Lung (tissue), 11 donors: ENCODE measurements at regions not wholly inside any gene's neighbourhood (a gene's known extent, or its start where the extent isn't known, plus 50 kb on each side); places are given as distances from the start of the nearest gene placed in this dataset.
A peak's percentile ranks its signal among the peaks of the same experiment; 100 is the strongest.

Experiments used
- ATAC-seq: fragments of 200-7000 bp; cut with Tn5 transposase; one replicate; pipeline ENCODE4 v1.9.1; 2020; ENCODE audit warnings: moderate number of reproducible peaks; ENCODE audit not compliant: insufficient read depth, low FRiP score
- DNase-seq, 3 donors: peaks; one replicate each; pipeline ENCODE4 v3.0.0-alpha.2; 2013 to 2017
- H3K27ac ChIP-seq, 2 donors: one replicate each; pipeline ENCODE4 v1.5.1; 2013; ENCODE audit warnings: mild to moderate bottlenecking in 2 of 2, moderate library complexity in 2 of 2, control low read depth in 1 of 2, inconsistent platforms in 1 of 2, low read depth in 1 of 2, low read length in 1 of 2
- H3K27me3 ChIP-seq, 3 donors: one replicate each; pipeline ENCODE4 v1.5.1; 2013; ENCODE audit warnings: low read length in 2 of 3; ENCODE audit not compliant: control insufficient read depth in 3 of 3, insufficient read depth in 3 of 3
- H3K36me3 ChIP-seq, 4 donors: one replicate each; pipeline ENCODE4 v1.5.1; 2013; ENCODE audit warnings: low read length in 4 of 4, mild to moderate bottlenecking in 1 of 4, moderate library complexity in 1 of 4; ENCODE audit not compliant: control insufficient read depth in 4 of 4, insufficient read depth in 4 of 4
- H3K4me1 ChIP-seq, 5 donors: one replicate each; pipeline ENCODE4 v1.5.1; 2013; ENCODE audit warnings: low read length in 5 of 5, mild to moderate bottlenecking in 2 of 5, moderate library complexity in 1 of 5; ENCODE audit not compliant: control insufficient read depth in 5 of 5, insufficient read depth in 5 of 5
- H3K4me3 ChIP-seq: one replicate; pipeline ENCODE4 v1.5.1; 2013; ENCODE audit warnings: mild to moderate bottlenecking, control low read depth, moderate library complexity
- H3K9ac ChIP-seq, 2 donors: one replicate each; pipeline ENCODE4 v1.5.1; 2013; ENCODE audit warnings: low read length in 2 of 2, control low read depth in 1 of 2; ENCODE audit not compliant: insufficient read depth in 1 of 2
- H3K9me3 ChIP-seq, 4 donors: one replicate each; pipeline ENCODE4 v1.5.1; 2013; ENCODE audit warnings: low read length in 3 of 4, mild to moderate bottlenecking in 1 of 4, moderate library complexity in 1 of 4; ENCODE audit not compliant: control insufficient read depth in 4 of 4, insufficient read depth in 3 of 4
- WGBS, 2 donors: extraction: QIAGEN DNeasy Blood & Tissue Kit; methylation state at CpG; one replicate each; pipeline ENCODE4 v1.1.7; 2013; 5-methylcytosine and 5-hydroxymethylcytosine counted together
- TF ChIP-seq, protein P1 (sequence below): IDR thresholded peaks from 2 replicates; pipeline ENCODE4 v1.5.1; 2012; ENCODE audit warnings: mild to moderate bottlenecking; ENCODE audit errors: control extremely low read depth, extremely low read depth
- donor health status: control.
- donor health status: control.
- donor health status: Bipolar disorder and iron deficiency.
- donor health status: healthy.
- donor health status: DM: yes; HTN: yes; CAD: no.

DNA sequence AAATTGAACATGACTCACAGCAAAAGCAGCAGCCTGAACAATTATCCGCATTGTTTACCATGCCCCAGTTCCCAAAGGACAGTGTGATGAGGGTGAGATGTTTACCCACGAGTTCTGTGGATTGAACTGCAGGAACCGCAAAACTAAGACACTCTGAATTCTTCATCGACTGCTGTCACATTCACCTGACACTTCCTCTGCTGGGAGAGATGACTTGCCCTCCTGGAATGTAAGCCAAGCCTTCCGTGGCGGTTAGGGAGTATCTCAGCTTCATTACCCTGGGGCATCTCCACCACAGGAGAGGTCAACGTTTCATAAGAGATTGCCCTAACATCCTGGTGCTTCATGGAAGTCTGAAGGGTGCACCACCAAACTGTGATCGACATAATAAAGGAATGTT, 374.6 kb upstream of the ADARB2 start:
- no peak overlapping the region for H3K27ac ChIP-seq
- no peaks in the 10 kb centered on the region for H3K36me3 ChIP-seq
- TF ChIP-seq, protein P1, sequence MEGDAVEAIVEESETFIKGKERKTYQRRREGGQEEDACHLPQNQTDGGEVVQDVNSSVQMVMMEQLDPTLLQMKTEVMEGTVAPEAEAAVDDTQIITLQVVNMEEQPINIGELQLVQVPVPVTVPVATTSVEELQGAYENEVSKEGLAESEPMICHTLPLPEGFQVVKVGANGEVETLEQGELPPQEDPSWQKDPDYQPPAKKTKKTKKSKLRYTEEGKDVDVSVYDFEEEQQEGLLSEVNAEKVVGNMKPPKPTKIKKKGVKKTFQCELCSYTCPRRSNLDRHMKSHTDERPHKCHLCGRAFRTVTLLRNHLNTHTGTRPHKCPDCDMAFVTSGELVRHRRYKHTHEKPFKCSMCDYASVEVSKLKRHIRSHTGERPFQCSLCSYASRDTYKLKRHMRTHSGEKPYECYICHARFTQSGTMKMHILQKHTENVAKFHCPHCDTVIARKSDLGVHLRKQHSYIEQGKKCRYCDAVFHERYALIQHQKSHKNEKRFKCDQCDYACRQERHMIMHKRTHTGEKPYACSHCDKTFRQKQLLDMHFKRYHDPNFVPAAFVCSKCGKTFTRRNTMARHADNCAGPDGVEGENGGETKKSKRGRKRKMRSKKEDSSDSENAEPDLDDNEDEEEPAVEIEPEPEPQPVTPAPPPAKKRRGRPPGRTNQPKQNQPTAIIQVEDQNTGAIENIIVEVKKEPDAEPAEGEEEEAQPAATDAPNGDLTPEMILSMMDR: no peak
- H3K4me3 ChIP-seq: no peak overlapping the region
- no peaks in the 10 kb centered on the region for H3K4me1 ChIP-seq
- H3K27me3 ChIP-seq: peaks cover 2 to 3% (median 3%) of the 10 kb centered on the region in 3 donors
- WGBS, 2 donors: 66 to 81% methylated on average over 8 of the region's 8 CpGs
- no peak for ATAC-seq
- peaks cover 0 to 9% (median 0%) of the 10 kb centered on the region in 4 donors for H3K9me3 ChIP-seq
- DNase-seq: no peak
- H3K9ac ChIP-seq: no peak overlapping the region

DNA sequence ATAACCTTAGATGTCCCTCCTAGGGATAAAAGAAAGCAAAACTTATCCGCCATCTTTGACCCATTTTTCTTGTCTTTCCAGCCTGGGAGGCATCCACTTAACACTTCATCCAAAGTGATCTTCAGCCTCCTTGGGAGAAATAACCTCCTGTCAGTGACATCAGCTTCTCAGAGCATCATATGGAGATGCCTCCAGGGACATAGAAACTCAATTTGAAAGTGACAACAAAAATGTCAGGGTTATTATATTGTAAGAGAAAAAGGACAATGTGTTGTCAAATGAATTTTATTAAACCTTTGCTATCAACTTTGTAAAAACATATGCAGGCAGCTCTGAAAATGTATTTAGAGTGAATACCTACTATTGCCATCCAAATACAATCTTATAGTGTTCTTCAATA, 371.2 kb upstream of the ADARB2 start:
- Histone ChIP-seq H3K9me3 (peaks cover 0 to 5% (median 0%) of the 10 kb centered on the region in 4 donors), H3K36me3 (no peaks in the 10 kb centered on the region), H3K27me3 (peaks cover 0 to 2% (median 0%) of the 10 kb centered on the region in 3 donors), H3K27ac (no peak overlapping the region), H3K4me1 (no peaks in the 10 kb centered on the region), H3K4me3 (no peak overlapping the region), H3K9ac (no peak overlapping the region)
- TF ChIP-seq, protein P1: no peak
- DNase-seq (peak in 1 of 3 donors; percentile 9), ATAC-seq (no peak)
- 84 to 91% methylated on average over 1 of the region's 1 CpG for WGBS, 2 donors

DNA sequence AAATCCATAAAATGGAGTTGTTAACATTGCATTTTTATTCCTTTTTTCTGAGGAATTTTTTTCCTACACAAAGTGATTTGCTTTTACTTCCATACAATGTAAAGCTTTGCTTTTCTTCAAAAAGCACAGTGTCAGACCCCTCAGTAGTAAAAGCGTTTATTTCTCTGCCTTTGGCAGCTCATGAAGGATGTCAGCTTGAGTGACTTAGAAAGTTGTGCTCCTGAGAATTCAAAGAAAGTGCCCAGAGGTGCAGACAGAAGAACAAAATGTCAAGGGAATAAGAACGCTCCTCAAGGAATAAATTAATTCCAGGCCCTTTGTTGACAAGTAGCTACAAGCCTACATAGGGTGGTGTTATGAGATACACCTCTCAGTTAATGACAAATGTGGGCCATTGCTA, 369.3 kb upstream of the ADARB2 start:
- Histone ChIP-seq H3K4me1 (no peaks in the 10 kb centered on the region), H3K9me3 (peaks cover 0 to 2% (median 0%) of the 10 kb centered on the region in 4 donors), H3K27ac (no peak overlapping the region), H3K4me3 (no peak overlapping the region), H3K9ac (no peak overlapping the region), H3K27me3 (no peaks in the 10 kb centered on the region), H3K36me3 (no peaks in the 10 kb centered on the region)
- 55 to 82% methylated on average over 2 of the region's 2 CpGs for WGBS, 2 donors
- DNase-seq (no peak), ATAC-seq (no peak)
- TF ChIP-seq, protein P1: no peak

DNA sequence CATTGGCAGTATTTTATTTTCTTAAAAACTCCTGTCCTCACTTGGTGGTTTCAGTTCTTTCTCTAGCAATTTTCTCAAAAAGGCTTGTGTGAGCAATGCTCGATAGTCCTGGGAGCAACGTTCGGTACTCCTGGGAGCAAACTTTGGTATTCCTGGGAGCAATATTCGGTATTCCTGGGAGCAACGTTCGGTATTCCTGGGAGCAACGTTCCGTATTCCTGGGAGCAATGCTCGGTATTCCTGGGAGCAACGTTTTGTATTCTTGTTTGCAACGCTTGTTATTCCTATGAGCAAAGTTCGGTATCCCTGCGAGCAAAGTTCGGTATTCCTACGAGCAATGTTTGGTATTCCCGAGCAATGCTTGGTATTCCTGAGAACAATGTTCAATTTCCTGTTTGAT, 362.0 kb upstream of the ADARB2 start:
- no peak for DNase-seq
- no peaks in the 10 kb centered on the region for H3K27me3 ChIP-seq
- WGBS, 2 donors: 93 to 95% methylated on average over 16 of the region's 16 CpGs
- TF ChIP-seq, protein P1: no peak
- no peaks in the 10 kb centered on the region for H3K36me3 ChIP-seq
- no peak overlapping the region for H3K9ac ChIP-seq
- H3K4me1 ChIP-seq: no peaks in the 10 kb centered on the region
- H3K9me3 ChIP-seq: peaks cover 0 to 2% (median 0%) of the 10 kb centered on the region in 4 donors
- no peak overlapping the region for H3K4me3 ChIP-seq
- no peak overlapping the region for H3K27ac ChIP-seq
- no peak for ATAC-seq
